Neural cell (in vitro differentiated cells): ENCODE measurements at regions not wholly inside any gene's neighbourhood (a gene's known extent, or its start where the extent isn't known, plus 50 kb on each side); places are given as distances from the start of the nearest gene placed in this dataset.

Source experiments
- H2AFZ ChIP-seq: fragments of 200-600, 300-800 bp; sonication (generic), shearing (Covaris generic); 2 replicates; pipeline ENCODE4 v1.6.0; 2014; ENCODE audit warnings: low read depth, mild to moderate bottlenecking, antibody characterized with exemption, low read length, moderate library complexity
- H3F3A ChIP-seq: fragments of 200-600 bp; shearing (Covaris generic); 2 replicates; pipeline ENCODE4 v1.6.1; 2016; ENCODE audit warnings: mild to moderate bottlenecking, moderate library complexity, mixed read lengths, antibody characterized with exemption, low read length; ENCODE audit not compliant: insufficient read depth, poor library complexity, severe bottlenecking
- H3K27ac ChIP-seq: fragments of 200-600, 300-800 bp; sonication (generic), shearing (Covaris generic); 2 replicates; pipeline ENCODE4 v1.5.1; 2014; ENCODE audit warnings: mild to moderate bottlenecking, low read length, moderate library complexity
- H3K27me3 ChIP-seq: fragments of 300-800, 200-600 bp; sonication (generic), shearing (Covaris generic); 2 replicates; pipeline ENCODE4 v1.6.0; 2014; ENCODE audit warnings: mild to moderate bottlenecking, low read depth, low read length, moderate library complexity; ENCODE audit not compliant: insufficient read depth
- H3K36me3 ChIP-seq: fragments of 300-800, 200-600 bp; sonication (generic), shearing (Covaris generic); 2 replicates; pipeline ENCODE4 v1.5.1; 2014; ENCODE audit warnings: mild to moderate bottlenecking, antibody characterized with exemption, low read length, moderate library complexity; ENCODE audit not compliant: insufficient read depth
- H3K4me2 ChIP-seq: fragments of 300-800, 200-600 bp; sonication (generic), shearing (Covaris generic); 2 replicates; pipeline ENCODE4 v1.6.0; 2014; ENCODE audit warnings: mild to moderate bottlenecking, low read length
- H3K4me3 ChIP-seq: fragments of 300-800, 200-600 bp; sonication (generic), shearing (Covaris generic); 2 replicates; pipeline ENCODE4 v1.5.1; 2014; ENCODE audit warnings: mild to moderate bottlenecking, low read length, moderate library complexity
- H3K79me2 ChIP-seq: fragments of 200-600 bp; shearing (Covaris generic); replicated peaks from 2 replicates; pipeline ENCODE4 v1.6.0; 2014; ENCODE audit warnings: mild to moderate bottlenecking, low read length, moderate library complexity; ENCODE audit not compliant: insufficient read depth
- H3K9ac ChIP-seq: fragments of 300-800, 200-600 bp; sonication (generic), shearing (Covaris generic); 2 replicates; pipeline ENCODE4 v1.6.1; 2016; ENCODE audit warnings: mild to moderate bottlenecking, low read length, mixed read lengths
- H3K9me2 ChIP-seq: fragments of 200-600 bp; shearing (Covaris generic); 2 replicates; pipeline ENCODE4 v1.6.1; 2016; ENCODE audit warnings: mild to moderate bottlenecking, low read length, mixed read lengths; ENCODE audit not compliant: insufficient read depth
- H3K9me3 ChIP-seq: fragments of 200-600, 300-800 bp; sonication (generic), shearing (Covaris generic); 2 replicates; pipeline ENCODE4 v1.6.1; 2016; ENCODE audit warnings: mild to moderate bottlenecking, mixed run types, low read length, moderate library complexity, mixed read lengths
- H4K20me1 ChIP-seq: fragments of 200-600 bp; shearing (Covaris generic); 2 replicates; pipeline ENCODE4 v1.6.1; 2016; ENCODE audit warnings: mild to moderate bottlenecking, mixed run types; ENCODE audit not compliant: insufficient read depth
- CTCF ChIP-seq: fragments of 450-650 bp; IDR thresholded peaks from 2 replicates; pipeline ENCODE4 v1.5.1; 2014; ENCODE audit warnings: antibody characterized with exemption, mild to moderate bottlenecking, moderate library complexity; ENCODE audit not compliant: poor library complexity, severe bottlenecking
- EP300 ChIP-seq: fragments of 450-650 bp; conservative IDR thresholded peaks from 2 replicates; pipeline ENCODE4 v1.6.1; 2014; ENCODE audit warnings: antibody characterized with exemption, mild to moderate bottlenecking, moderate library complexity; ENCODE audit not compliant: poor library complexity, severe bottlenecking
- EZH2 ChIP-seq: fragments of 200-600, 300-800 bp; shearing (Covaris generic), sonication (generic); IDR thresholded peaks from 2 replicates; pipeline ENCODE4 v1.6.1; 2014; ENCODE audit warnings: antibody characterized with exemption, low read length, borderline replicate concordance, mild to moderate bottlenecking; ENCODE audit not compliant: insufficient read depth, poor library complexity, severe bottlenecking
- MXI1 ChIP-seq: fragments of 450-650 bp; conservative IDR thresholded peaks from 2 replicates; pipeline ENCODE4 v1.6.1; 2014; ENCODE audit warnings: antibody characterized with exemption, mild to moderate bottlenecking; ENCODE audit not compliant: poor library complexity, severe bottlenecking
- POLR2AphosphoS5 ChIP-seq: IDR thresholded peaks from 2 replicates; pipeline ENCODE4 v1.6.1; 2012
- RAD21 ChIP-seq: fragments of 450-650 bp; conservative IDR thresholded peaks from 2 replicates; pipeline ENCODE4 v1.6.1; 2014; ENCODE audit warnings: antibody characterized with exemption, mild to moderate bottlenecking, moderate library complexity
- REST ChIP-seq: IDR thresholded peaks from 2 replicates; pipeline ENCODE4 v1.6.1; 2012; ENCODE audit warnings: borderline replicate concordance
- SMC3 ChIP-seq: fragments of 450-650 bp; conservative IDR thresholded peaks from 2 replicates; pipeline ENCODE4 v1.6.1; 2014; ENCODE audit warnings: antibody characterized with exemption, mild to moderate bottlenecking, moderate library complexity; ENCODE audit not compliant: poor library complexity
- TAF1 ChIP-seq: IDR thresholded peaks from 2 replicates; pipeline ENCODE4 v1.6.1; 2012; ENCODE audit warnings: low read depth

GRCh38 chr3:41117398-41117870, 81.9 kb upstream of the CTNNB1 start:
- H3K9me2 ChIP-seq: no peaks in the 10 kb centered on the region
- no peaks in the 10 kb centered on the region for H4K20me1 ChIP-seq
- H3K9me3 ChIP-seq: no peaks in the 10 kb centered on the region
- H3K4me2 ChIP-seq: no peak overlapping the region
- TF ChIP-seq TAF1 (no peak), CTCF (no peak), POLR2AphosphoS5 (no peak), EP300 (no peak), REST (no peak), RAD21 (no peak), SMC3 (no peak), MXI1 (no peak), EZH2 (no peak)
- H3K27ac ChIP-seq: no peak overlapping the region
- no peak overlapping the region for H3K4me3 ChIP-seq
- no peaks in the 10 kb centered on the region for H3K36me3 ChIP-seq
- no peaks in the 10 kb centered on the region for H3K27me3 ChIP-seq
- no peaks in the 10 kb centered on the region for H3K79me2 ChIP-seq
- H2AFZ ChIP-seq: no peak overlapping the region
- no peak overlapping the region for H3K9ac ChIP-seq
- no peaks in the 10 kb centered on the region for H3F3A ChIP-seq

DNA sequence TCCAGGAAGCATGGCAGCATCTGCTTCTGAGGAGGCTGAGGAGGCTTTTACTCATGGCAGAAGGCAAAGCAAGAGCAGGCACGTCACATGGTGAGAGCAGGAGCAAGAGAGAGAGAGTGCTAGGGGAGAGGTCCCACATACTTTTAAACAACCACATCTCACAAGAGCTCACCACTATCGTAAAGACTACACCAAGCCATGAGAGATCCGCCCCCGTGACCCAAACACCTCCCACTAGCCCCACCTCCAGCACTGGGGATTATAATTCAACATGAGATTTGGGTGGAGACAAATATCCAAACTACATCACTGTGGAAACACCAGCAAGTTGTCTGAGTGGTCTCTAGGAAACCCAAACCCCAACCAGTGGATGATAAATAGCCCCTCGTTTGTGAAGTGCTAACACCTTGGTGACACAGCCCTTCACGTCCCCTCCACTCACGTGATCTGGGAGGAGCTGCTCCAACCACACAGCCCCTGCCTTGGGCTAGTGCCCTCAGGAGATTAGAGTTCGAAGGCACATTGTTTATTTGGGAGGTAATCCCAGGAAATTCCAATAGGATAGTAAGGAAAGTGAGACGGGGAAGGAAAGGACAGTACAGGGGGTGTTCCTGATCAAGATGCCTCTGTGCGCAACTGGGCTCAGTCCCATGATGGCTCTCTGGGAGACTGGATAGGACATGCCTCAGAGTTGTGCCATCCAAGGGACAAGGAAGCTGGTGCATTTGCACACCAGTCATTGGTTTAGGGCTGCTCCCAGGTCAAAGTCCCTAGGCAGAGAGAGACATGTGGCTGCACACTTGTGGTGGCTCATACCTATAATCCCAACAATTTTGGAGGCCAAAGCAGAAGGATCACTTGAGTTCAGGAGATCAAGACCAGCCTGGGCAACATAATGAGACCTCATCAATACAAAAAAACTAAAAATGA, 80.6 kb upstream of the CTNNB1 start:
- Histone ChIP-seq H4K20me1 (no peaks in the 10 kb centered on the region), H3K27me3 (no peaks in the 10 kb centered on the region), H3K79me2 (no peaks in the 10 kb centered on the region), H3F3A (no peaks in the 10 kb centered on the region), H3K9ac (no peak overlapping the region), H2AFZ (no peak overlapping the region), H3K4me3 (no peak overlapping the region), H3K4me2 (no peak overlapping the region), H3K36me3 (no peaks in the 10 kb centered on the region), H3K27ac (no peak overlapping the region), H3K9me2 (no peaks in the 10 kb centered on the region), H3K9me3 (no peaks in the 10 kb centered on the region)
- TF ChIP-seq RAD21 (no peak), EP300 (no peak), EZH2 (no peak), MXI1 (no peak), CTCF (no peak), SMC3 (no peak), POLR2AphosphoS5 (no peak), TAF1 (no peak), REST (no peak)
